GM12878 (cell line): ENCODE measurements at regions not wholly inside any gene's neighbourhood (a gene's known extent, or its start where the extent isn't known, plus 50 kb on each side); places are given as distances from the start of the nearest gene placed in this dataset.

ENCODE experiments used
- ASH2L ChIP-seq: fragments of 300-600, 200-600 bp; sonication (generic); IDR thresholded peaks from 2 replicates; pipeline ENCODE4 v1.6.1; 2017; ENCODE audit warnings: low read depth, mild to moderate bottlenecking, borderline replicate concordance
- RAD21 ChIP-seq: IDR thresholded peaks from 2 replicates; pipeline ENCODE4 v1.6.1; 2011; ENCODE audit warnings: mild to moderate bottlenecking, low read depth, low read length, moderate library complexity; ENCODE audit not compliant: insufficient read depth
- TAF1 ChIP-seq: IDR thresholded peaks from 2 replicates; pipeline ENCODE4 v1.6.1; 2011; ENCODE audit warnings: mild to moderate bottlenecking, low read depth, low read length, borderline replicate concordance
- TF ChIP-seq, protein P1 (sequence below): IDR thresholded peaks from 2 replicates; pipeline ENCODE4 v1.6.1; 2012; ENCODE audit warnings: low read depth, low read length, improper control_type of control experiment
- TF ChIP-seq, protein P2 (sequence below), 3 experiments: IDR thresholded peaks in 2 of 3; conservative IDR thresholded peaks in 1 of 3; 2 replicates each; pipeline ENCODE4 v1.5.1; 2011; ENCODE audit warnings: low read depth in 3 of 3, low read length in 3 of 3, mild to moderate bottlenecking in 3 of 3, control low read depth in 2 of 3, moderate library complexity in 2 of 3, inconsistent platforms in 1 of 3, mixed read lengths in 1 of 3; ENCODE audit not compliant: control insufficient read depth in 2 of 3, insufficient read depth in 1 of 3; ENCODE audit errors: extremely low read depth in 1 of 3
- TF ChIP-seq, protein P3 (sequence below): fragments of 450-650 bp; IDR thresholded peaks from 2 replicates; pipeline ENCODE4 v1.6.1; 2018; ENCODE audit warnings: mild to moderate bottlenecking, low read depth, moderate library complexity; ENCODE audit not compliant: partially characterized antibody

DNA sequence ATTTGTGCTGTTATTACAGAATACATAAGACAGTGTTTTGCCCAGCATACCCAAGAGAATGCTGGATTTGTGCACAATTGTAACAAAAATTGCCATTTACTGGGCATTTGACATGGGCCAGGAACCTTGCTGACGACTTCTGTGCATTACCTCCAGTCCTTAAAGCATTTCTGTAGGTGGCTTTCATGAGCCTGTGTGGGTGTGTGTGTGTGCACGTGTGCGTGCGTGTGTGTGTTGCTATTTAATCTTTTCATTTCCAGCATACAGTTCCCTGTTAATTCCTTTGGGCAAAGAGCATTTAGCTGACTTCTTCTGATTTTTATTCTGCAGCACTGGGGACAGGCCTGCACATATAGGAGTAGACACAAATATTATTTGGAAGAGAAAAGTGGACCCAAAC is 134.4 kb downstream of the CYLD start:
- TF ChIP-seq, protein P1, sequence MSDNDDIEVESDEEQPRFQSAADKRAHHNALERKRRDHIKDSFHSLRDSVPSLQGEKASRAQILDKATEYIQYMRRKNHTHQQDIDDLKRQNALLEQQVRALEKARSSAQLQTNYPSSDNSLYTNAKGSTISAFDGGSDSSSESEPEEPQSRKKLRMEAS = no peak
- TF ChIP-seq, protein P2, sequence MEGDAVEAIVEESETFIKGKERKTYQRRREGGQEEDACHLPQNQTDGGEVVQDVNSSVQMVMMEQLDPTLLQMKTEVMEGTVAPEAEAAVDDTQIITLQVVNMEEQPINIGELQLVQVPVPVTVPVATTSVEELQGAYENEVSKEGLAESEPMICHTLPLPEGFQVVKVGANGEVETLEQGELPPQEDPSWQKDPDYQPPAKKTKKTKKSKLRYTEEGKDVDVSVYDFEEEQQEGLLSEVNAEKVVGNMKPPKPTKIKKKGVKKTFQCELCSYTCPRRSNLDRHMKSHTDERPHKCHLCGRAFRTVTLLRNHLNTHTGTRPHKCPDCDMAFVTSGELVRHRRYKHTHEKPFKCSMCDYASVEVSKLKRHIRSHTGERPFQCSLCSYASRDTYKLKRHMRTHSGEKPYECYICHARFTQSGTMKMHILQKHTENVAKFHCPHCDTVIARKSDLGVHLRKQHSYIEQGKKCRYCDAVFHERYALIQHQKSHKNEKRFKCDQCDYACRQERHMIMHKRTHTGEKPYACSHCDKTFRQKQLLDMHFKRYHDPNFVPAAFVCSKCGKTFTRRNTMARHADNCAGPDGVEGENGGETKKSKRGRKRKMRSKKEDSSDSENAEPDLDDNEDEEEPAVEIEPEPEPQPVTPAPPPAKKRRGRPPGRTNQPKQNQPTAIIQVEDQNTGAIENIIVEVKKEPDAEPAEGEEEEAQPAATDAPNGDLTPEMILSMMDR (IDR thresholded peaks at IDR 0.05 in 2 of 3, conservative IDR thresholded peaks at IDR 0.05 in 1 of 3; ENCODE audit: control insufficient read depth in 2 of 3, extremely low read depth in 1 of 3, insufficient read depth in 1 of 3, low read depth in 3 of 3, low read length in 3 of 3) = no peak
- TF ChIP-seq RAD21 (no peak), TAF1 (no peak), ASH2L (no peak)
- TF ChIP-seq, protein P3, sequence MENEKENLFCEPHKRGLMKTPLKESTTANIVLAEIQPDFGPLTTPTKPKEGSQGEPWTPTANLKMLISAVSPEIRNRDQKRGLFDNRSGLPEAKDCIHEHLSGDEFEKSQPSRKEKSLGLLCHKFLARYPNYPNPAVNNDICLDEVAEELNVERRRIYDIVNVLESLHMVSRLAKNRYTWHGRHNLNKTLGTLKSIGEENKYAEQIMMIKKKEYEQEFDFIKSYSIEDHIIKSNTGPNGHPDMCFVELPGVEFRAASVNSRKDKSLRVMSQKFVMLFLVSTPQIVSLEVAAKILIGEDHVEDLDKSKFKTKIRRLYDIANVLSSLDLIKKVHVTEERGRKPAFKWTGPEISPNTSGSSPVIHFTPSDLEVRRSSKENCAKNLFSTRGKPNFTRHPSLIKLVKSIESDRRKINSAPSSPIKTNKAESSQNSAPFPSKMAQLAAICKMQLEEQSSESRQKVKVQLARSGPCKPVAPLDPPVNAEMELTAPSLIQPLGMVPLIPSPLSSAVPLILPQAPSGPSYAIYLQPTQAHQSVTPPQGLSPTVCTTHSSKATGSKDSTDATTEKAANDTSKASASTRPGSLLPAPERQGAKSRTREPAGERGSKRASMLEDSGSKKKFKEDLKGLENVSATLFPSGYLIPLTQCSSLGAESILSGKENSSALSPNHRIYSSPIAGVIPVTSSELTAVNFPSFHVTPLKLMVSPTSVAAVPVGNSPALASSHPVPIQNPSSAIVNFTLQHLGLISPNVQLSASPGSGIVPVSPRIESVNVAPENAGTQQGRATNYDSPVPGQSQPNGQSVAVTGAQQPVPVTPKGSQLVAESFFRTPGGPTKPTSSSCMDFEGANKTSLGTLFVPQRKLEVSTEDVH = no peak
